Effector memory CD4-positive, alpha-beta T cell (primary cell): ENCODE measurements at regions not wholly inside any gene's neighbourhood (a gene's known extent, or its start where the extent isn't known, plus 50 kb on each side); places are given as distances from the start of the nearest gene placed in this dataset.

Experiments
- DNase-seq, 3 donors: peaks; one replicate each; pipeline ENCODE4 v3.0.0-alpha.2; 2020
- H3K27ac ChIP-seq: 2 replicates; pipeline ENCODE4 v1.7.0; 2013; ENCODE audit warnings: mild to moderate bottlenecking, low read length, moderate library complexity; ENCODE audit not compliant: insufficient read depth, poor library complexity, severe bottlenecking
- H3K27me3 ChIP-seq: replicated peaks from 2 replicates; pipeline ENCODE4 v1.7.0; 2013; ENCODE audit warnings: mild to moderate bottlenecking, low read length; ENCODE audit not compliant: insufficient read depth, control insufficient read depth, poor library complexity, severe bottlenecking
- H3K36me3 ChIP-seq: 2 replicates; pipeline ENCODE4 v1.7.0; 2013; ENCODE audit warnings: mild to moderate bottlenecking, low read length, moderate library complexity; ENCODE audit not compliant: control insufficient read depth, insufficient read depth
- H3K4me1 ChIP-seq: 2 replicates; pipeline ENCODE4 v1.7.0; 2013; ENCODE audit warnings: low read length, mild to moderate bottlenecking; ENCODE audit not compliant: control insufficient read depth, insufficient read depth, poor library complexity, severe bottlenecking
- H3K4me3 ChIP-seq: 2 replicates; pipeline ENCODE4 v1.7.0; 2013; ENCODE audit warnings: low read length, low read depth, mild to moderate bottlenecking; ENCODE audit not compliant: insufficient read depth, poor library complexity, severe bottlenecking
- H3K9me3 ChIP-seq: 2 replicates; pipeline ENCODE4 v1.7.0; 2013; ENCODE audit warnings: mild to moderate bottlenecking, low read length, moderate library complexity; ENCODE audit not compliant: control insufficient read depth

DNA sequence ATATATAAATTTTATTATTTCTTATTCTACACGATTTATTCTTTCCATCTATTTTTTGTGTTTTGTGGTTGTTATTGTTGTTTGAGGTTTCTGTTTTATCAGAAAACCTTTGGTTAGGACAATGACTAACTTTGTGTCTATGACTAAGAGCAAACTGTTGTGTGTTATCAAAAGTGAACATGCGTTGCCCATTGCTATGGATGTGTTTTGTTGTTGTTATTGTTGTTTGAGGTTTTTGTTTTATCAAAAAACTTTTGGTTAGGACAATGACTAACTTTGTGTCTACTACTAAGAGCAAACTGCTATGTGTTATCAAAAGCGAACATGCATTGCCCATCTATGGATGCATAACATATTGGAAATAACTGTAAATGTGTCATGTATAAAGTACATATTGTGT, 692.3 kb downstream of the SLITRK1 start:
- no peak overlapping the region for H3K4me3 ChIP-seq
- no peak overlapping the region for H3K27ac ChIP-seq
- H3K9me3 ChIP-seq: no peaks in the 10 kb centered on the region
- H3K36me3 ChIP-seq: no peaks in the 10 kb centered on the region
- no peak for DNase-seq
- H3K4me1 ChIP-seq: no peaks in the 10 kb centered on the region
- H3K27me3 ChIP-seq: no peaks in the 10 kb centered on the region

DNA sequence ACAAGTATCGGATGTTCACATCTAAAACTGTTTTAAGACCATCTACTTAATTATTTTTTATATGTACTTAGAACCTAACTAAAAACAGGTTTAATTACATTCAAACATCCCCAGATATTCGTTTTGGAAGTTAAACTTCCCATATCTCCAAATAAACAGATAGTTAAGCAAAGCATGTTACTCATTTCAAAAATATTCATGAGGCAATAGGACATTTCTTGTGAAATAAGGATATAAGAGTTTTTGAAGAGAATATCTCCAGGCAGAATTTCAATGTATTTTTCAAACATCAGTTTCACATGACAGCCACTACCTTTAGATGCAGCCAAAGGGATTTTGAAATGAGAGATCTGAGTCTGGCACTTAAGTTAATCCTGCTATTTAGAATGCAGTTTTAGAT, 697.5 kb downstream of the SLITRK1 start:
- H3K4me1 ChIP-seq: no peaks in the 10 kb centered on the region
- H3K36me3 ChIP-seq: no peaks in the 10 kb centered on the region
- no peaks in the 10 kb centered on the region for H3K9me3 ChIP-seq
- H3K27ac ChIP-seq: no peak overlapping the region
- H3K27me3 ChIP-seq: no peaks in the 10 kb centered on the region
- H3K4me3 ChIP-seq: no peak overlapping the region
- no peak for DNase-seq

DNA sequence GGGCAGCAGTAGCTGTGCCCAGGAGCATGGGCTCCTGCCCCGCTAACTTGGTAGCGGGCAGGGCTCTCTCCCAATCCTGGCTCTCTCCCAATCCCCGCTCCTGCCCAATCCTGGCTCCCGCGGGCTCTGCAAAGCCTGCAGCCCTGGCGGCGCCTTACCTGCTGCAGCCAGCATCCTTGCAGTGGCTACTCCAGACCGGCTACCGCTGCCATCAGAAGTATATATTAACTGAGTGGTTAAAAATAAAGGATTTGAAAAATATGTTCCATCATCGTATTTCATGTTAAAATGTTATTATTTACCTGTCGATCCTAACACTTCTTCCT, 698.2 kb downstream of the SLITRK1 start:
- no peak overlapping the region for H3K4me3 ChIP-seq
- DNase-seq: no peak
- no peaks in the 10 kb centered on the region for H3K9me3 ChIP-seq

DNA sequence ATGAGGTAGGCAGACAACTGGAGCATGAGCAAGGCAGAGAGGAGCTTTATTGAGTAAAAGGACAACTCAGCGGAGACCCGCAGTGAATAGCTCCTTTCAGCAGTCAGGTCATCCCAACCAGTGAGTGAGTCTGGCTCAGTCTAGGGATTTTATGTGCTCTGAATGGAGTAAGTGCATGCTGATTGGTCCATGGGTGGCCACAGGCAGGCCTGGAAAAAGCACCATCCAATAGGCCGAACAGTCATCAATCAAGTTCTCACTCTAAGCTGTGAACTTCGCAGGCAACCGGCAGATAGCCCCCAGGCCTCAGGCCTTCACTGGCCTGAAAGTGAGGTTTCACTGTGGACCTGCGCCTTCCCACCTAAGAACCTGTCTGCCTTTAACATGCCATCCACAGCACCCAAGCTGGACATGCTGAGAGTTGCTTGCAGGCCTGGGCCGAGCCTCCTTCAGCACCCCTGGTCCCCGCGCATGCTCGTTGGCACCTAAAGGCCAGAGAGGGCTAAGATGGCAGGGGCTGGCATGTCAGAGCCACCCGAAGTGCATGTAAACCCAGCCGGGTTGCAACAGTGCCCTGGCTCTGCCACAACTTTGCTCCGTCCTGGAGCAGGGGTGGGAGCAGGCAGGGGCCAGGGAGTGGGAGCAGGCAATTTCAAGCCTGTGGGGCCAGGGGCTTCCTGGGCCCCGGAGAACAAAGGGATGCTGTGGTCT, 698.7 kb downstream of the SLITRK1 start:
- no peak overlapping the region for H3K4me3 ChIP-seq
- H3K4me1 ChIP-seq: no peaks in the 10 kb centered on the region
- H3K27ac ChIP-seq: no peak overlapping the region
- no peaks in the 10 kb centered on the region for H3K9me3 ChIP-seq
- H3K36me3 ChIP-seq: no peaks in the 10 kb centered on the region
- DNase-seq: no peak
- H3K27me3 ChIP-seq: no peaks in the 10 kb centered on the region

More for the DNA sequence above, 698.2 kb downstream of the SLITRK1 start:
- Histone ChIP-seq H3K4me1 (no peaks in the 10 kb centered on the region), H3K36me3 (no peaks in the 10 kb centered on the region), H3K27me3 (no peaks in the 10 kb centered on the region), H3K27ac (no peak overlapping the region)

DNA sequence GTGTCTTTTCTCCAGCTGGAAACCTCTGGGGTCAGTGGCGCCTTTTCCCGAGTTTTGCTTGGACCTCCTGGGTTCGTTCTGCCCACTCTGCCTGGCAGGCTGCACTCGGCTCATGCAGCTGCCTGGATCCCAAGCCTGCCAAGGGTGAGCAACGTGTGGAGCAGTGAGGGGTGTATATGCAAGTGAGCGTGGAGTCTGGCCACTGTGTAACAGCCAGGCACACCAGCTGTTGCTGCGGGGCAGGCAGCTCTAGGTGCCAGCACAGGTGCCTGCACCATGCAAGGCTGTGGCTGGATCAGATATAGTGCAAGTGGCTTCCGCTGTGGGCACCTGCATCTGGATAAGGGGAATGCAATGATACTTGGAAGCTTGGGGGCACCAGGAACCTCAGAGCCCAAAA, 699.4 kb downstream of the SLITRK1 start:
- no peak overlapping the region for H3K4me3 ChIP-seq
- H3K36me3 ChIP-seq: no peaks in the 10 kb centered on the region
- no peak for DNase-seq
- H3K9me3 ChIP-seq: no peaks in the 10 kb centered on the region
- H3K27me3 ChIP-seq: no peaks in the 10 kb centered on the region
- no peaks in the 10 kb centered on the region for H3K4me1 ChIP-seq
- no peak overlapping the region for H3K27ac ChIP-seq

DNA sequence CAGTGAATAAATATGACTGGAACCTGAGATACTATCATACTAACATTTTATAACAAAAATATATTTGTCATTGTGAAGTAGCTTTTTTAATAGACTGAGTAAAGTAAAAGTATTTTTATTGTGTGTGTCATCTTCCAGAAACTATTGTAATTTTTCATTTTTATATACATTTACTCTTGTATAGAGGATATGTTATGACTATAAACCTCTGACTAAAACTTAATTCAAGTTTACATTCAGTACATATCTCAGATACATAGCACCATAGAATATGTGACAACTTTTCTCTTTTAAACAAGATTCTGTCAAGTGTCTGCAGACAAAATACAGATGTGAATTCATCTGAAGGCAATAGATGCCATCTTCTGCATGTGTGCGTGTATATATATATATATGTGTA, 704.3 kb downstream of the SLITRK1 start:
- no peaks in the 10 kb centered on the region for H3K9me3 ChIP-seq
- no peaks in the 10 kb centered on the region for H3K36me3 ChIP-seq
- DNase-seq: no peak
- no peak overlapping the region for H3K4me3 ChIP-seq
- no peaks in the 10 kb centered on the region for H3K4me1 ChIP-seq
- no peaks in the 10 kb centered on the region for H3K27me3 ChIP-seq
- H3K27ac ChIP-seq: no peak overlapping the region

DNA sequence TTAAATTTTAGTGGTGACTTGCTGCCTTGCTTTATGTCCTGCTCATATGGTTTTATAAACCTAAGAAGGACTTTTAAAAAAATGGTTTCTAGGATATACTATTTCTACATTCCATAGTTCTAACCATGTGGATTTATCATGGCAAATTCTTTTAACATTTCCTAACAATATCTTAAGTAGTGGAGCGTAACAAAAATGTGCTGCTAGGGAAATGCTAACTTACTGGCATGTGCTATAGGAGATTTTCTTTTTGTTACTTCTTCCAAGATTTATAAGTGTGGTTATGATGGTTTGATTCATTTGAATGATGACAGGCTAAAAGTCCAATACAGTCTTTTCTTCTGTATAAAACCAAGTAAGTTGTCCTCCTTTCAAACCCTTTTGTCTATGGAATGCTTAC, 713.7 kb downstream of the SLITRK1 start:
- H3K36me3 ChIP-seq: no peaks in the 10 kb centered on the region
- DNase-seq: no peak
- no peaks in the 10 kb centered on the region for H3K4me1 ChIP-seq
- H3K4me3 ChIP-seq: no peak overlapping the region
- no peaks in the 10 kb centered on the region for H3K27me3 ChIP-seq
- H3K27ac ChIP-seq: no peak overlapping the region
- H3K9me3 ChIP-seq: no peaks in the 10 kb centered on the region

- DNase-seq: no peak
- no peaks in the 10 kb centered on the region for H3K4me1 ChIP-seq
- H3K36me3 ChIP-seq: no peaks in the 10 kb centered on the region
- no peak overlapping the region for H3K27ac ChIP-seq
- no peaks in the 10 kb centered on the region for H3K9me3 ChIP-seq
- H3K4me3 ChIP-seq: no peak overlapping the region
- no peaks in the 10 kb centered on the region for H3K27me3 ChIP-seq
Measured at GRCh38 chr13:83167203-83167602, 715.1 kb downstream of the SLITRK1 start.

DNA sequence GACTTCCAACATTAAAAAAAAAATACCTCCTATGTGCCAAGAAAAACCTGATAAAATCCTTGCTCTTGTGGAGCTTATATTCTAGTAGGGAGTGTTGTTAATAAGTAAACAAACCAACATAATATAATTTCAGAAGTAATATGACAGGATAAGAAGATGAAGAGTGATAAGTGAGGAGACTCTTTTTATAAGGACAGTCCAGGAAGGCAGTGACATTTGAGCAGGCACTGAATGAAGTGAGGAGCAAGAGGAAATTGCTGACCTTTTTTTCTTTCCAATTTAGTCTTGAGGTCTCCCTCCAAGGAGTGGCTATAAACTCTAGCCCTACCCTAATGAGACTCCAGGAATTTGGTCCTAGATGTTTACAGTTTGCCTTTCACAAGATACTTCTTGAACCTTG, 715.7 kb downstream of the SLITRK1 start:
- Histone ChIP-seq H3K4me1 (no peaks in the 10 kb centered on the region), H3K27ac (no peak overlapping the region), H3K9me3 (no peaks in the 10 kb centered on the region), H3K4me3 (no peak overlapping the region), H3K27me3 (no peaks in the 10 kb centered on the region), H3K36me3 (no peaks in the 10 kb centered on the region)
- DNase-seq: no peak

GRCh38 chr13:83162493-83162892, 719.8 kb downstream of the SLITRK1 start:
- Histone ChIP-seq H3K36me3 (no peaks in the 10 kb centered on the region), H3K27ac (no peak overlapping the region), H3K27me3 (no peaks in the 10 kb centered on the region), H3K4me3 (no peak overlapping the region), H3K9me3 (no peaks in the 10 kb centered on the region), H3K4me1 (no peaks in the 10 kb centered on the region)
- no peak for DNase-seq
